ENCODE measurements at regions not wholly inside any gene's neighbourhood (a gene's known extent, or its start where the extent isn't known, plus 50 kb on each side); places are given as distances from the start of the nearest gene placed in this dataset.

DNA sequence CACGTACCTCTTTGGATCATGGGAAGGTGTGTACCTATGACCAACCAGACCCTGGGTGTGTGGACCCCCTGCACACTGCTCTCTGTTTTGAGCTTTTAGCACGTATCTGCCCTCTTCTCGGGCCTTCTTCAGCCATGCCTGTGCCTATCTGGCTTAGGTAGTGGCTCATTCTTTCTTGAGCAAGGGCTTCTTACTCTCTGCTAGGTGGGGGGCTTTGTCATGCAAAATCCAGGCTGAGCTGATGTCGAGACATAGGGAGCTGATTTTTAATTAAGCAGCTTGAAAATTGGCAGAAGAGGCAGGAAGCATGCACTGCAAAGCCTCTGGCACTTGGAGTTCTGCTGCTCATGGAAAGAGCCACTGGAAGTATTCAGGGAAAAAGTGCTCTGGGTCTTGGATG, 181.6 kb upstream of the IRX6 start:
- Histone ChIP-seq H3K4me3 (no peak overlapping the region), H3K4me1 (ENCODE audit: low read depth) (no peaks in the 10 kb centered on the region), H3K36me3 (ENCODE audit: low read depth) (no peaks in the 10 kb centered on the region), H3K9me3 (no peaks in the 10 kb centered on the region)
- DNase-seq (no peak), ATAC-seq (no peak)
- intact Hi-C loops (cut with DNase I, micrococcal nuclease), result no loop called here
- TF ChIP-seq, protein P1, sequence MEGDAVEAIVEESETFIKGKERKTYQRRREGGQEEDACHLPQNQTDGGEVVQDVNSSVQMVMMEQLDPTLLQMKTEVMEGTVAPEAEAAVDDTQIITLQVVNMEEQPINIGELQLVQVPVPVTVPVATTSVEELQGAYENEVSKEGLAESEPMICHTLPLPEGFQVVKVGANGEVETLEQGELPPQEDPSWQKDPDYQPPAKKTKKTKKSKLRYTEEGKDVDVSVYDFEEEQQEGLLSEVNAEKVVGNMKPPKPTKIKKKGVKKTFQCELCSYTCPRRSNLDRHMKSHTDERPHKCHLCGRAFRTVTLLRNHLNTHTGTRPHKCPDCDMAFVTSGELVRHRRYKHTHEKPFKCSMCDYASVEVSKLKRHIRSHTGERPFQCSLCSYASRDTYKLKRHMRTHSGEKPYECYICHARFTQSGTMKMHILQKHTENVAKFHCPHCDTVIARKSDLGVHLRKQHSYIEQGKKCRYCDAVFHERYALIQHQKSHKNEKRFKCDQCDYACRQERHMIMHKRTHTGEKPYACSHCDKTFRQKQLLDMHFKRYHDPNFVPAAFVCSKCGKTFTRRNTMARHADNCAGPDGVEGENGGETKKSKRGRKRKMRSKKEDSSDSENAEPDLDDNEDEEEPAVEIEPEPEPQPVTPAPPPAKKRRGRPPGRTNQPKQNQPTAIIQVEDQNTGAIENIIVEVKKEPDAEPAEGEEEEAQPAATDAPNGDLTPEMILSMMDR (IDR thresholded peaks at IDR 0.05), result no peak

DNA sequence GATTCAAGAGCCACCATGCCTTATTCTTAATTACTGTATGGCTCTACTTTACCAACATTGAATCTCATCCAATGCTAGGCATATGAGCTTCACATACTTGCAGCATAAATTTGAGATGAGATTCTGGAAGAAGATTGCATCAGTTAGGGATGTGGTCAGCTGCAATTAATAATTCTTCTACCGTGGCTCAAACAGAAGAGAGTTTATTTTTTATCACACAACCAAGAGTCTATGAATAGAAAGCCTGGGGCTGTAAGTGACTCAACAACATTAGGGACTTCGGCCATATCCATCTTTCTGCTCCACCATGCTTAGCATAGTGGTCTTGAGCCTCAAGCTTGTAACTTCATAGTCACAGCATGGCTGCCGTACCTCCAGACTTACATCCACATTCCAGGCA, 179.4 kb upstream of the IRX6 start:
- no peaks in the 10 kb centered on the region for H3K36me3 ChIP-seq (ENCODE audit: low read depth)
- H3K4me1 ChIP-seq (ENCODE audit: low read depth), result no peaks in the 10 kb centered on the region
- DNase-seq (no peak), ATAC-seq (no peak)
- no peaks in the 10 kb centered on the region for H3K9me3 ChIP-seq
- intact Hi-C loops (cut with DNase I, micrococcal nuclease), result no loop called here
- H3K4me3 ChIP-seq, result no peak overlapping the region
- TF ChIP-seq, protein P1 (IDR thresholded peaks at IDR 0.05), result no peak

GRCh38 chr16:55145771-55146603, 178.0 kb upstream of the IRX6 start:
- Histone ChIP-seq H3K9me3 (no peaks in the 10 kb centered on the region), H3K4me1 (ENCODE audit: low read depth) (no peaks in the 10 kb centered on the region)

GRCh38 chr16:55146966-55147365, 177.0 kb upstream of the IRX6 start:
- TF ChIP-seq, protein P1 (IDR thresholded peaks at IDR 0.05), result no peak
- no peak for ATAC-seq
- Histone ChIP-seq H3K36me3 (ENCODE audit: low read depth) (no peaks in the 10 kb centered on the region), H3K9me3 (no peaks in the 10 kb centered on the region), H3K4me3 (no peak overlapping the region), H3K4me1 (ENCODE audit: low read depth) (no peaks in the 10 kb centered on the region)
- no peak for DNase-seq
- intact Hi-C loops (cut with DNase I, micrococcal nuclease), result no loop called here

More at GRCh38 chr16:55145771-55146603, 178.0 kb upstream of the IRX6 start:
- intact Hi-C loops (cut with DNase I, micrococcal nuclease), result no loop called here
- ATAC-seq (no peak), DNase-seq (no peak)
- no peaks in the 10 kb centered on the region for H3K36me3 ChIP-seq (ENCODE audit: low read depth)
- TF ChIP-seq, protein P1 (IDR thresholded peaks at IDR 0.05), result no peak
- H3K4me3 ChIP-seq, result no peak overlapping the region

- no peak for ATAC-seq
- Histone ChIP-seq H3K36me3 (ENCODE audit: low read depth) (no peaks in the 10 kb centered on the region), H3K4me3 (no peak overlapping the region)
These were observed 176.6 kb upstream of the IRX6 start for GRCh38 chr16:55147396-55147795.

More at GRCh38 chr16:55147396-55147795, 176.6 kb upstream of the IRX6 start:
- no peaks in the 10 kb centered on the region for H3K4me1 ChIP-seq (ENCODE audit: low read depth)
- H3K9me3 ChIP-seq, result no peaks in the 10 kb centered on the region
- intact Hi-C loops (cut with DNase I, micrococcal nuclease), result no loop called here
- TF ChIP-seq, protein P1 (IDR thresholded peaks at IDR 0.05), result no peak
- no peak for DNase-seq
